ENCODE measurements at regions not wholly inside any gene's neighbourhood (a gene's known extent, or its start where the extent isn't known, plus 50 kb on each side); places are given as distances from the start of the nearest gene placed in this dataset.

DNA sequence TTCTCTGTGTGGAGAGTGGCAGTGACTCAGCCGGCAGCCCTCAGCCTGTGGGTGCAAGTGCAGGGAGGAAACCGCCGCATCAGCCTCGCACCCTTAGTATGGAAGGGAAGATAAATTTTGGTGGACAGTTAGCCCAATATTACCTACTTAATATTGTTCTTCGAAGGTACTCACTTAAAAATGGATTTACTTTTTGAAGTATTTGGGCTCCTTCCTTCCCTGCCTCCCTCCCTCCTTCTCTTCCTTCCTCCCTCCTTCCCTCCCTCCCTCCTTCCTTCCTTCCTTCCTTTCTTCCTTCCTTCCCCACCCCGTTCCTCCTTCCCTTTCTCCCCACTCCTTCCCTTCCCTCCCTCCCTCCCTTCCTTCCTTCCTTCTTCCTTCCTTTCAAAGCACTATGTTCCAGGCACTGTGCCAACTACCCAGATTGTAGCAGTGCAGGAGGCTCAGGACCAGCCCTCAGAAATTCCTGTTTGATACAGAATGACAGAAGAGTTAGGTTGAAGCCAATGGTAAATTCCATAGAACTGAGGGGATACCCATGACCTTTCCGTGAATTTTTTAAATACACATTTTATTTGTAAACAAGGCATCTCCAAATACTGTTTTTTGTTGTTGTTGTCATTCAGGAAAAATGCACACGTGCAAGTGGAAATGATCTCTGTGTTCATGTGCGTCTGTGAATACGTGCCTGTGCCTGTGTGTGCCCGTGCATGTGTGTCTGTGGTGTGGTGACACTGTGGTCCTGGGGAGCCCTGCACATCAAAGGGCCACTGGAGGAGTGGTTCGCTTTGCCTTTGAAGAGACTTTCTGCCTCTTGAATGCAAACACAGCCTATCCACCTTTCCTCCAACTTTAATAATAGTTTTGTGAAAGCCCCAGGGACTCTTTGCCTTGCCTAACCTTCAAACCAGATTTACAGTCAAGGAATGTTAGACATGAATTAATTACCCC is 141.7 kb downstream of the EDN3 start:
- Histone ChIP-seq H3K9me3 (ENCODE audit: severe bottlenecking) (no peaks in the 10 kb centered on the region), H3K27me3 (ENCODE audit: insufficient read depth, low read depth, severe bottlenecking) (no peaks in the 10 kb centered on the region), H3K36me3 (no peaks in the 10 kb centered on the region), H3K4me3 (ENCODE audit: low read depth, low read length) (no peak overlapping the region), H3K27ac (no peak overlapping the region)
- TF ChIP-seq, protein P1, sequence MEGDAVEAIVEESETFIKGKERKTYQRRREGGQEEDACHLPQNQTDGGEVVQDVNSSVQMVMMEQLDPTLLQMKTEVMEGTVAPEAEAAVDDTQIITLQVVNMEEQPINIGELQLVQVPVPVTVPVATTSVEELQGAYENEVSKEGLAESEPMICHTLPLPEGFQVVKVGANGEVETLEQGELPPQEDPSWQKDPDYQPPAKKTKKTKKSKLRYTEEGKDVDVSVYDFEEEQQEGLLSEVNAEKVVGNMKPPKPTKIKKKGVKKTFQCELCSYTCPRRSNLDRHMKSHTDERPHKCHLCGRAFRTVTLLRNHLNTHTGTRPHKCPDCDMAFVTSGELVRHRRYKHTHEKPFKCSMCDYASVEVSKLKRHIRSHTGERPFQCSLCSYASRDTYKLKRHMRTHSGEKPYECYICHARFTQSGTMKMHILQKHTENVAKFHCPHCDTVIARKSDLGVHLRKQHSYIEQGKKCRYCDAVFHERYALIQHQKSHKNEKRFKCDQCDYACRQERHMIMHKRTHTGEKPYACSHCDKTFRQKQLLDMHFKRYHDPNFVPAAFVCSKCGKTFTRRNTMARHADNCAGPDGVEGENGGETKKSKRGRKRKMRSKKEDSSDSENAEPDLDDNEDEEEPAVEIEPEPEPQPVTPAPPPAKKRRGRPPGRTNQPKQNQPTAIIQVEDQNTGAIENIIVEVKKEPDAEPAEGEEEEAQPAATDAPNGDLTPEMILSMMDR (IDR thresholded peaks at IDR 0.05; ENCODE audit: low read depth, low read length), result no peak
- DNase-seq, result no peak

DNA sequence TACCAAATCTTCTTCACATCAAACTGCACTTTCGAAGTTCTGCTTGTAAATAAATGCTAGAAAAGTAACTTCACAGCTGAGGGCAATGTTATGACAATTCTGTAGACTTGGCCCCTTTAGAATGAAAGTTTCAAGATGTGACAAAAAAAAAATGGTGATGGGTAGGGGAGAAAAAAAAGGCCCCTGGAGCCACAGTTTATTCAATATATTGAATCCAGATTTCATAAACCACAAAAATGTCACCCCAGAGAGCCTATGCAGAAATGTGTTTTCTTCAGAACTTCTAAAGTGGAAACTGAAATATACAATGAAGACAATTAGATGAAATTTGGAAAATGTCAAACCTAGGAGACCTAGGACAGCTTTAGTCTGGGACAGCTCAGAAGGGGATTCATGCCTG is 143.1 kb downstream of the EDN3 start:
- DNase-seq, result no peak
- H3K27me3 ChIP-seq (ENCODE audit: insufficient read depth, low read depth, severe bottlenecking), result no peaks in the 10 kb centered on the region
- H3K4me3 ChIP-seq (ENCODE audit: low read depth, low read length), result no peak overlapping the region
- TF ChIP-seq, protein P1 (IDR thresholded peaks at IDR 0.05; ENCODE audit: low read depth, low read length), result no peak
- no peak overlapping the region for H3K27ac ChIP-seq
- H3K9me3 ChIP-seq (ENCODE audit: severe bottlenecking), result no peaks in the 10 kb centered on the region
- no peaks in the 10 kb centered on the region for H3K36me3 ChIP-seq

DNA sequence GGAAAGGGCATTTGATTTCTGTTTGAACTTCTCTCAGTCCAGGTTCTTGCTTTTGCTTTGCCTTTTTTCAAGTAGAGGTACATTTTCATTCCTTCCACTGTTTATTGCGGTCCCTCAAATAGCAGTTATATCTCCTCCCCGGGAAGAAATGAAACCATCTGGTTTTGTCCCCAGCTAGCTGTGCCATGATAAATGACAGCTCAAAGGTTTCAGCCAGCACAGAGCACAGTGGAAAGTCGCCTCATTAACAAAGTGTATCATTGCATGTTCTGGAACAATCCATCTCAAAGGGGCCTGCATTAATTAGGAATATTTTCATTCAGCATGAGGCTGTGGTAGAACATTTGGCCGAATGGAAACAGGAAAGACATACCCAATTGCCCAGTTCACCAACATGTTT is 146.0 kb downstream of the EDN3 start:
- TF ChIP-seq, protein P1 (IDR thresholded peaks at IDR 0.05; ENCODE audit: low read depth, low read length), result no peak
- Histone ChIP-seq H3K27me3 (ENCODE audit: insufficient read depth, low read depth, severe bottlenecking) (no peaks in the 10 kb centered on the region), H3K9me3 (ENCODE audit: severe bottlenecking) (no peaks in the 10 kb centered on the region), H3K36me3 (no peaks in the 10 kb centered on the region), H3K4me3 (ENCODE audit: low read depth, low read length) (no peak overlapping the region), H3K27ac (no peak overlapping the region)
- DNase-seq, result no peak

GRCh38 chr20:59448196-59448595 is 147.8 kb downstream of the EDN3 start:
- TF ChIP-seq, protein P1 (IDR thresholded peaks at IDR 0.05; ENCODE audit: low read depth, low read length), result no peak
- Histone ChIP-seq H3K4me3 (ENCODE audit: low read depth, low read length) (no peak overlapping the region), H3K36me3 (no peaks in the 10 kb centered on the region), H3K27ac (no peak overlapping the region), H3K27me3 (ENCODE audit: insufficient read depth, low read depth, severe bottlenecking) (no peaks in the 10 kb centered on the region), H3K9me3 (ENCODE audit: severe bottlenecking) (no peaks in the 10 kb centered on the region)
- no peak for DNase-seq

DNA sequence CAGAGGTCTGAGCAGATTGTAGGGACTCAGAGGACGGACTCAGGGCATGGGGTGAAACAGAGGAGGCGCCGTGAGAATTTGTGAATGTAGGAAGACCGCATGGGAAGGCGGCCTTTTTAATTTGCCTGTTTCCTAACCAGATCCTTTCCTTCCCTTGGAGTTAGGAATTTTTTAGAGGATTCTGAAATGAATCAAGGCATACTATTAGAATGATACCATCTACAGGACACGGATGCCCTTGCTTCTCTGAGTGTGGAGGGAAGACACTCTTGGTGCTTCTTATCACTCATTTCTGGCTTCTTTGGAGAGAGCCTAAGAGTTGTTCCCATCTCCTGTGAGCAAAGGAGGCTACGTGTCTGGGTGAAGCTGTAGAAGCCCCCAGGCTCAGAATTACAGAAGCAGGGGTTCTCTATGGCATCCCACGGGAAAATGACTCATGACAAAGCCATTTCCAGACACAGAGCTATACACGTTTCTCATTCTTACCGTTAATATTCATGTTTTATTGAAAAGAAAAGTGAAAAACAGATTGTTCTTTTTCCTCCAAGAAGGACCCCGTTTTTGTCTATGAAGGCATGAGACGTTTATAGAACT is 148.5 kb downstream of the EDN3 start:
- H3K27ac ChIP-seq, result no peak overlapping the region
- H3K9me3 ChIP-seq (ENCODE audit: severe bottlenecking), result no peaks in the 10 kb centered on the region
- H3K4me3 ChIP-seq (ENCODE audit: low read depth, low read length), result no peak overlapping the region
- no peak for DNase-seq
- TF ChIP-seq, protein P1 (IDR thresholded peaks at IDR 0.05; ENCODE audit: low read depth, low read length), result no peak
- no peaks in the 10 kb centered on the region for H3K27me3 ChIP-seq (ENCODE audit: insufficient read depth, low read depth, severe bottlenecking)
- H3K36me3 ChIP-seq, result no peaks in the 10 kb centered on the region
